ENCODE measurements at regions not wholly inside any gene's neighbourhood (a gene's known extent, or its start where the extent isn't known, plus 50 kb on each side); places are given as distances from the start of the nearest gene placed in this dataset.

GRCh38 chr14:83171761-83172160, 1638.1 kb upstream of the SEL1L start (continued):
- no peak for TF ChIP-seq ZNF532 (CRISPR knock-in tag; IDR thresholded peaks at IDR 0.05; ENCODE audit: borderline replicate concordance)
- TF ChIP-seq TEAD4 (CRISPR knock-in tag; IDR thresholded peaks at IDR 0.05) = no peak
- TF ChIP-seq NR1H2 (CRISPR knock-in tag; IDR thresholded peaks at IDR 0.05) = no peak
- no peak for TF ChIP-seq ZNF416 (CRISPR knock-in tag; IDR thresholded peaks at IDR 0.05)

- TF ChIP-seq FOXJ3 (CRISPR knock-in tag; IDR thresholded peaks at IDR 0.05; ENCODE audit: borderline replicate concordance) = no peak
- no peak for TF ChIP-seq ELF4 (CRISPR knock-in tag; IDR thresholded peaks at IDR 0.05; ENCODE audit: low read depth)
- TF ChIP-seq JAZF1 (CRISPR knock-in tag; IDR thresholded peaks at IDR 0.05) = no peak
- TF ChIP-seq ZNF396 (CRISPR knock-in tag; IDR thresholded peaks at IDR 0.05; ENCODE audit: borderline replicate concordance) = no peak
- no peak for TF ChIP-seq ZNF219 (CRISPR knock-in tag; IDR thresholded peaks at IDR 0.05; ENCODE audit: borderline replicate concordance)
- TF ChIP-seq NFE2L1 (CRISPR knock-in tag; IDR thresholded peaks at IDR 0.05) = no peak
- TF ChIP-seq ZBTB21 (CRISPR knock-in tag; IDR thresholded peaks at IDR 0.05; ENCODE audit: borderline replicate concordance) = no peak
- no peak for TF ChIP-seq ZBTB43 (CRISPR knock-in tag; IDR thresholded peaks at IDR 0.05)
- no peak for TF ChIP-seq SMAD4 (CRISPR knock-in tag; IDR thresholded peaks at IDR 0.05)
- TF ChIP-seq MXD4 (CRISPR knock-in tag; IDR thresholded peaks at IDR 0.05; ENCODE audit: borderline replicate concordance) = no peak
- TF ChIP-seq ATF1 (CRISPR knock-in tag; IDR thresholded peaks at IDR 0.05) = no peak
- ChIA-PET POLR2A (no interaction called here), CTCF (no interaction called here)
- H3K36me3 Mint-ChIP-seq = no peaks in the 10 kb centered on the region
- peaks cover 7% of the 10 kb centered on the region for H3K4me1 Mint-ChIP-seq
- ATAC-seq (no peak), DNase-seq (ENCODE audit: low spot score) (no peak)
- H3K9me3 Mint-ChIP-seq = no peaks in the 10 kb centered on the region; the same call in 1 of the 2 replicates
- H3K27me3 Mint-ChIP-seq (ENCODE audit: low read depth) = no peaks in the 10 kb centered on the region
- H3K4me3 Mint-ChIP-seq = no peak overlapping the region
- no peak overlapping the region for H3K27ac Mint-ChIP-seq
Measured at GRCh38 chr14:83172363-83172762, 1638.7 kb upstream of the SEL1L start.

GRCh38 chr14:83173687-83174086, 1640.0 kb upstream of the SEL1L start:
- Mint-ChIP-seq H3K4me1 (peaks cover 6% of the 10 kb centered on the region), H3K27me3 (ENCODE audit: low read depth) (no peaks in the 10 kb centered on the region), H3K36me3 (no peaks in the 10 kb centered on the region), H3K4me3 (no peak overlapping the region), H3K9me3 (peaks cover 3% of the 10 kb centered on the region), H3K27ac (no peak overlapping the region)
- CTCF ChIA-PET = no interaction called here
- POLR2A ChIA-PET = no interaction called here
- no peak for DNase-seq (ENCODE audit: low spot score)
- ATAC-seq = no peak
- TF ChIP-seq IRF2 (CRISPR knock-in tag; IDR thresholded peaks at IDR 0.05; ENCODE audit: borderline replicate concordance, low read depth) = no peak
- TF ChIP-seq CREB1 (CRISPR knock-in tag; IDR thresholded peaks at IDR 0.05) = no peak
- no peak for TF ChIP-seq NR1H2 (CRISPR knock-in tag; IDR thresholded peaks at IDR 0.05)
- TF ChIP-seq PREB (CRISPR knock-in tag; IDR thresholded peaks at IDR 0.05; ENCODE audit: borderline replicate concordance) = no peak
- no peak for TF ChIP-seq FOXK1 (CRISPR knock-in tag; IDR thresholded peaks at IDR 0.05)

Measured in WTC11 (cell line).